ENCODE measurements at regions not wholly inside any gene's neighbourhood (a gene's known extent, or its start where the extent isn't known, plus 50 kb on each side); places are given as distances from the start of the nearest gene placed in this dataset.

DNA sequence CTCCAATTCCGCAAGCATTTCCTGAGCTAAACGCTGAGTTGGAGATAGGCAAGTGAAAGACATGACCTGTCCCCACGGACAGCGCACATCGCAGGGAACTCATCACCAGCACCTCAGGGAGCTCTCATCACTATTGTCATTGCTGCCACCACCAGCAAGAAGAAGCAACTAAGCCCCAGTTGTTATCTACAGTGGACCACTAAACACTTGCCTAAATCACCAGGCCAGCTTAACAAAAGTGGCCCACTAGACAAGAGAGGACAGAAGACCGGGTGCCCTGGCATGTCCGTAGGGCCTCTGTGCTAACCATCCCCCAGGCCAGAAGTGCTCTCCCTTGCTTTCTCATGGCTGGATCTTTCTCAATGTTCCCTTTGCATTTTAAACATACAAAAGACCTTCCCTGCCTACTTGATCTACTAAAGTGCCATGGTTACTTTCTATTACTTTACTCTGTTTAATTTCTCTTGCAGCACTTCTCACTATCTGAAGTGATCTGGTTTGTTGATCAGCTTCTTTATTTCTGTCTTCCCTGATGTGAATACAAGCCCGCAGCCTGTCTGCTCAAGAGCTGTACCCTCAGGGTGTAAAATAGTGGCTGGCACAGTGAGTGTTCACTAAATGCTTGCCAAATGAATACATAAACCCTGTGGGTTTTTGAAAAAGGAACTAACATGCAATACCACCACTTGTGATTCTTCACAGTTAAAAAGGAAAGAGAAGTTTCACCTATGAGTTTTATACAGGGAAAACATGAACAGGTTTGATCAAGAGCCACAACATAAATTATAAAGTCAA, 60.9 kb upstream of the RFLNA start:
- TF ChIP-seq, protein P1, sequence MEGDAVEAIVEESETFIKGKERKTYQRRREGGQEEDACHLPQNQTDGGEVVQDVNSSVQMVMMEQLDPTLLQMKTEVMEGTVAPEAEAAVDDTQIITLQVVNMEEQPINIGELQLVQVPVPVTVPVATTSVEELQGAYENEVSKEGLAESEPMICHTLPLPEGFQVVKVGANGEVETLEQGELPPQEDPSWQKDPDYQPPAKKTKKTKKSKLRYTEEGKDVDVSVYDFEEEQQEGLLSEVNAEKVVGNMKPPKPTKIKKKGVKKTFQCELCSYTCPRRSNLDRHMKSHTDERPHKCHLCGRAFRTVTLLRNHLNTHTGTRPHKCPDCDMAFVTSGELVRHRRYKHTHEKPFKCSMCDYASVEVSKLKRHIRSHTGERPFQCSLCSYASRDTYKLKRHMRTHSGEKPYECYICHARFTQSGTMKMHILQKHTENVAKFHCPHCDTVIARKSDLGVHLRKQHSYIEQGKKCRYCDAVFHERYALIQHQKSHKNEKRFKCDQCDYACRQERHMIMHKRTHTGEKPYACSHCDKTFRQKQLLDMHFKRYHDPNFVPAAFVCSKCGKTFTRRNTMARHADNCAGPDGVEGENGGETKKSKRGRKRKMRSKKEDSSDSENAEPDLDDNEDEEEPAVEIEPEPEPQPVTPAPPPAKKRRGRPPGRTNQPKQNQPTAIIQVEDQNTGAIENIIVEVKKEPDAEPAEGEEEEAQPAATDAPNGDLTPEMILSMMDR (IDR thresholded peaks at IDR 0.05; ENCODE audit: low read depth, low read length, missing control alignments), result no peak
- DNase-seq (ENCODE audit: low read depth), result no peak
- no peak overlapping the region for H3K4me3 ChIP-seq (ENCODE audit: low read depth, low read length)
- in situ Hi-C loops (cut with HindIII; ENCODE audit: low sequenced_read_pairs), result no loop called here

GRCh38 chr12:124236625-124237031, 58.3 kb upstream of the RFLNA start:
- in situ Hi-C loops (cut with HindIII; ENCODE audit: low sequenced_read_pairs), result no loop called here
- TF ChIP-seq, protein P1 (IDR thresholded peaks at IDR 0.05; ENCODE audit: low read depth, low read length, missing control alignments), result no peak
- no peak overlapping the region for H3K4me3 ChIP-seq (ENCODE audit: low read depth, low read length)
- peak; percentile 73 for DNase-seq (ENCODE audit: low read depth)

DNA sequence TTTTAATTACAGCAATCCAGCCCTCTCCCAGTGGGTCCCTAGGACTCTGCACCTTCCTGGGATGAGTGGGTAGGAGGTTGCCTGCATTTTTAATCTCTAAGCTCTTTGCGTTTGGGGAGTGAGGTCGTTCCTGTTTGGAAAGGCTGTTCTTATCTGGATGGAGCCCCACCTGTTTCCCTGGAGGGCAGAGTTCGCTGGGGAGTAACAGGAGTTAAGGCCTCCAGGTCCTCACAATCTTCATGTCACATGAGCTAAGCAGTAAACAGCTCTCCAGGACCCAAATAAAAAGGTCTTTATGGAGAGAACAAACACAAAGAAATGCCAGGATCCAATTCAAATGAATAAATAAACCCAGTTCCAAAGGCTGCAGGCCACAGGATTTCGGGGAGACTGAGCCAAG, 56.0 kb upstream of the RFLNA start:
- no peak for DNase-seq (ENCODE audit: low read depth)
- in situ Hi-C loops (cut with HindIII; ENCODE audit: low sequenced_read_pairs), result no loop called here
- no peak overlapping the region for H3K4me3 ChIP-seq (ENCODE audit: low read depth, low read length)
- TF ChIP-seq, protein P1 (IDR thresholded peaks at IDR 0.05; ENCODE audit: low read depth, low read length, missing control alignments), result no peak

DNA sequence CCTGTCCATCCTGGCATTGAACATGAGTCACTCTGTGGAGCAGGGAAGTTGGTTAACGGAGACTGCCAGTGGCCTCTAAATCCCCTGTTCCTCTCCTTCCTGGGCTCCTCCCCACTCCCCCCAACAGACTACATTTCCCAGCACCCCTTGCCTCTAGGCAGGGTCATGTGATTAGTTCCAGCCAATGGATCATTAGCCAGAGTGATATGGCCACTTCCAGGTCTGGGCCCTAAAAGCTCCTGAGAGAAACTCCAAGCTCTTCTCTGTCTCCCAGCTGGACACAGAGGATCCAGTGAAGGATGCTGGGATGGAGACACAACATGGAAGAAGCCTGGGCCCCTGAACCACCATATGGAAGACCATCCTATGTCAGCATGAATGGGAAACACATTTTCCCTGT, 54.4 kb upstream of the RFLNA start:
- DNase-seq (ENCODE audit: low read depth), result no peak
- TF ChIP-seq, protein P1 (IDR thresholded peaks at IDR 0.05; ENCODE audit: low read depth, low read length, missing control alignments), result no peak
- H3K4me3 ChIP-seq (ENCODE audit: low read depth, low read length), result no peak overlapping the region
- in situ Hi-C loops (cut with HindIII; ENCODE audit: low sequenced_read_pairs), result loop anchor here (5.0 kb wide), 1 partner anchor 37 kb away; no protein-coding TSS in a partner anchor

DNA sequence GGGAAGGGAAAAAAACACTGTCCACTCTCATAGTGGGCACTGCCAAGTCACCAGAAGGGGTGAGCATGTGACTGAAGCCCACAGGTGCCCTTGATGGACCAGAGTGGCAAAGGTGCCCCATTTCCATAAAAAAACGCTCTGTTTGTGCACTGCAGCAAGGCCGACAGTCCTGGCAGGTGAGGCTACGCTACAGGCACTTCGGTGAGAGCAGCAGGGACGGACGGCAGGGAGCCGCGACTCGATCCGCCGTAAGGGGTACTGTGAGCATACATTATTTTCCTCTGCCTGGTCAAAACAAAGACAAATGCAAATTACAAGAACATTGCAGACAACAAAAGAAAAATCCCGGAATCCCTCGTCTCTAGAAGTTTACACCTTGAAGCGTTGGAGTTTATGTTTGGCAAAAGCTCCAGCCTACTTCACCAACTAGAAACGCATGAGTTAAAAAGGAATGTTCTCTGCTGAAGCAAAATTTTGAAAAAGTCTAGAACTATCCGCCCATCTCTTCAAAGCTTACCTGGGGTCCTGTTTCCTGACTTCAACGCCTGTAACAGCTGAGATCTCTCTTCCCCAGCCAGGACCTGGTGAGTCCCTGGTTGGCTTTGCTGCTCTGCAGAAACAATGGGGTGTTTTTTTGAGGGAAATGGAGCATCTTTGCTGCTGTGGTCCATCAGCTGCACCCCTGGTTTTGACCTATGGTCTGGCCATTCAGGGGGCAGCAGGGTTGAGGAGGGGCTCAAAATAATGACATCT, 52.9 kb upstream of the RFLNA start:
- in situ Hi-C loops (cut with HindIII; ENCODE audit: low sequenced_read_pairs), result loop anchor here (5.0 kb wide), 1 partner anchor 35 kb away; no protein-coding TSS in a partner anchor
- no peak for DNase-seq (ENCODE audit: low read depth)
- no peak overlapping the region for H3K4me3 ChIP-seq (ENCODE audit: low read depth, low read length)
- TF ChIP-seq, protein P1 (IDR thresholded peaks at IDR 0.05; ENCODE audit: low read depth, low read length, missing control alignments), result no peak

DNA sequence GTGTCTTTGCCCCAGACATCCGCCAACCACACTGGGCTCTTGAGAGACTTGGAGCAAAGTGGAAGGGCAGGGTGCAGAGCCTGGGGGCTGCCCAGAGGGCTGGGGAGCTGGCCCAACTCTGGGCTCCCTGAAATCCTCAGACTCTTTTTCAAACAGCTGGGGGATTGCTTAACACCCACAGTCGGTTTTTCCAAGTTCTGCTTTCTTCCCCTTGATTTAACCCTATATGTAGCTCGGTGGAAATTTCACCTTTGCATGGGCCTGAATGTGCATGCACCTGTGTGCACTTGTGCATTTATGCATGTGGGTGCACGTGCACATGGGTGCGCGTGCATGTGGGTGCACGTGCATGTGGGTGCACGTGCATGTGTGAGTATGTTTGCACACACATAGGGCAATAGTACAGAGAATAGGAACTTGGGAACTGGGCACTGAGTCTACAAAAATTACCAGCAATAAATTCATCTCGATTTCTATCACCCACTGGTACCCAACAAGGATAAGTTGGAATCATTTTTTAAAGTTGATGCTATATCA, 52.3 kb upstream of the RFLNA start:
- in situ Hi-C loops (cut with HindIII; ENCODE audit: low sequenced_read_pairs), result loop anchor here (5.0 kb wide), 1 partner anchor 35 kb away; no protein-coding TSS in a partner anchor
- TF ChIP-seq, protein P1 (IDR thresholded peaks at IDR 0.05; ENCODE audit: low read depth, low read length, missing control alignments), result no peak
- DNase-seq (ENCODE audit: low read depth), result no peak
- no peak overlapping the region for H3K4me3 ChIP-seq (ENCODE audit: low read depth, low read length)

All from astrocyte of the cerebellum (primary cell).